PC-3 (cell line): ENCODE measurements at regions not wholly inside any gene's neighbourhood (a gene's known extent, or its start where the extent isn't known, plus 50 kb on each side); places are given as distances from the start of the nearest gene placed in this dataset.
A peak's percentile ranks its signal among the peaks of the same experiment; 100 is the strongest.

Experiments
- ATAC-seq: fragments of 200-7000 bp; cut with Tn5 transposase; 2 replicates; pipeline ENCODE4 v1.9.1; 2020; ENCODE audit warnings: mild to moderate bottlenecking, moderate library complexity
- BruUV-seq: library from RNA; stranded (reverse); fragments of 400-500 nt; replicated peaks from 2 replicates; lab custom pipeline; 2021; lab: Mats Ljungman, UMichigan
- CTCF ChIA-PET: fragments of 300-600 bp; sonication (Branson Sonifier 250); formaldehyde crosslinking; loops from one replicate; lab custom pipeline; 2022; ENCODE audit warnings: antibody characterized with exemption; lab: Charles Lee
- POLR2A ChIA-PET: fragments of 300-600 bp; sonication (Branson Sonifier 250); formaldehyde crosslinking; loops from one replicate; lab custom pipeline; 2022; ENCODE audit warnings: antibody characterized with exemption; ENCODE audit not compliant: unreplicated experiment; lab: Charles Lee
- DNase-seq: peaks from one replicate; pipeline ENCODE4 v3.0.0-alpha.2; 2015
- H2AFZ ChIP-seq: fragments of 300-600 bp; sonication (generic); 2 replicates; pipeline ENCODE4 v1.6.0; 2016; ENCODE audit warnings: antibody characterized with exemption, low read length
- H3F3A ChIP-seq: fragments of 300-600 bp; sonication (generic); one replicate; pipeline ENCODE4 v1.6.0; 2017; ENCODE audit warnings: antibody characterized with exemption, low read length, control low read depth, mild to moderate bottlenecking; ENCODE audit not compliant: unreplicated experiment
- H3K27ac ChIP-seq: fragments of 300-600 bp; sonication (generic); 2 replicates; pipeline ENCODE4 v1.5.1; 2016; ENCODE audit warnings: mild to moderate bottlenecking, low read length
- H3K27me3 ChIP-seq: fragments of 300-600 bp; sonication (generic); 2 replicates; pipeline ENCODE4 v1.6.1; 2016; ENCODE audit warnings: low read length, mixed read lengths
- H3K36me3 ChIP-seq: fragments of 300-600 bp; sonication (generic); 2 replicates; pipeline ENCODE4 v1.6.1; 2016; ENCODE audit warnings: low read depth, mixed run types, low read length, mixed read lengths
- H3K4me1 ChIP-seq: fragments of 300-600 bp; sonication (generic); 2 replicates; pipeline ENCODE4 v1.5.1; 2016; ENCODE audit warnings: low read length; ENCODE audit not compliant: insufficient read depth
- H3K4me2 ChIP-seq: fragments of 300-600 bp; sonication (generic); 2 replicates; pipeline ENCODE4 v1.6.0; 2016; ENCODE audit warnings: low read length
- H3K4me3 ChIP-seq: fragments of 300-600 bp; sonication (generic); 2 replicates; pipeline ENCODE4 v1.5.1; 2016; ENCODE audit warnings: mild to moderate bottlenecking, low read length, mixed read lengths
- H3K79me2 ChIP-seq: fragments of 300-600 bp; sonication (generic); 2 replicates; pipeline ENCODE4 v1.6.1; 2017; ENCODE audit warnings: low read length, mixed read lengths
- H3K9ac ChIP-seq: fragments of 300-600 bp; sonication (generic); 2 replicates; pipeline ENCODE4 v1.6.0; 2016; ENCODE audit warnings: mild to moderate bottlenecking, low read length
- H3K9me2 ChIP-seq: fragments of 300-600 bp; sonication (generic); replicated peaks from 2 replicates; pipeline ENCODE4 v1.6.1; 2016; ENCODE audit warnings: mixed run types, low read length, mixed read lengths
- H3K9me3 ChIP-seq: fragments of 300-600 bp; sonication (generic); 2 replicates; pipeline ENCODE4 v1.6.1; 2016; ENCODE audit warnings: low read length, mixed read lengths
- H4K20me1 ChIP-seq: fragments of 300-600 bp; sonication (generic); 2 replicates; pipeline ENCODE4 v1.6.1; 2016; ENCODE audit warnings: low read length, mixed read lengths
- EZH2 ChIP-seq: fragments of 300-600 bp; sonication (generic); IDR thresholded peaks from one replicate; pipeline ENCODE4 v1.6.1; 2017; ENCODE audit warnings: antibody characterized with exemption, mild to moderate bottlenecking, low read length; ENCODE audit not compliant: unreplicated experiment
- EZH2phosphoT487 ChIP-seq: fragments of 300-600 bp; sonication (generic); IDR thresholded peaks from 2 replicates; pipeline ENCODE4 v1.6.1; 2018; ENCODE audit warnings: mild to moderate bottlenecking, antibody characterized with exemption, low read length, borderline replicate concordance
- intact Hi-C: fragments of 100-400 bp; cut with micrococcal nuclease; formaldehyde crosslinking; loops from 2 replicates; pipeline ENCODE4 v1.9.0; 2023
- TF ChIP-seq, protein P1 (sequence below): fragments of 300-600 bp; sonication (generic); conservative IDR thresholded peaks from 2 replicates; pipeline ENCODE4 v1.5.1; 2017; ENCODE audit warnings: antibody characterized with exemption, low read depth, mild to moderate bottlenecking, low read length

DNA sequence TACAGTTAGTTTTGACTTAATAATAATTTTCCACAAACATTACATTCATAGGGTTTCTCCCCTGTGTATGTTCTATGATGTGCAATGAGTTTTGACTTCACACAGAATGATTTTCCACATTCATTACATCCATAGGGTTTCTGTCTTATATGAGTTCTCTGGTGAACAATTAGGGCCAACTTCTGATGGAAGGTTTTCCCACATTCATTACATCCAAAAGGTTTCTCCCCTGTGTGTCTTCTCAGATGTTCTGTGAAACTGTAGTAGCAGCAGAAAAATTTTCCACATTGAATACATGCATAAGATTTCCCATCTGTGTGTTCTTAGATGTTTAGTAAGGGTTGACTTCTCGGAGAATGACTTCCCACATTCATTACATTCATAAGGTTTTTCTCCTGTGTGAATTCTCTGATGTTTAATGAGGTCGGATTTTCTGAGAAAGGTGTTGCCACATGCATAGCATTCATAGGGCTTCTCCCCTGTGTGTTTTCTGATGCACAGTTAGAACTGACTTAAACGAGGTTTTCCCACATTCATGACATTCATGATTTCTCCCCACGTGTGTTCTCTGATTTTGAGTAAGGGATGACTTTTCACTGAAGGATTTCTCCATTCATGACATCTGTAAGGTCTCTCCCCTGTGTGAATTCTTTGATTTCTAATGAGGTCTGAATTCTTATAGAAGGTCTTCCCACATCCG lies 118.5 kb downstream of the ZNF33B start:
- Histone ChIP-seq H3K4me2 (no peak overlapping the region), H3K27ac (no peak overlapping the region), H2AFZ (no peak overlapping the region), H4K20me1 (no peaks in the 10 kb centered on the region), H3K79me2 (no peaks in the 10 kb centered on the region), H3K9ac (no peak overlapping the region), H3K36me3 (peaks cover 63% of the 10 kb centered on the region), H3F3A (no peaks in the 10 kb centered on the region), H3K4me3 (no peak overlapping the region), H3K9me3 (peaks cover 73% of the 10 kb centered on the region), H3K27me3 (no peaks in the 10 kb centered on the region), H3K4me1 (no peaks in the 10 kb centered on the region), H3K9me2 (no peaks in the 10 kb centered on the region)
- intact Hi-C loops, result no loop called here
- ChIA-PET POLR2A (no interaction called here), CTCF (no interaction called here)
- no TSS peak for BruUV-seq
- no peak for ATAC-seq
- DNase-seq, result no peak
- no peak for TF ChIP-seq EZH2phosphoT487
- TF ChIP-seq, protein P1, sequence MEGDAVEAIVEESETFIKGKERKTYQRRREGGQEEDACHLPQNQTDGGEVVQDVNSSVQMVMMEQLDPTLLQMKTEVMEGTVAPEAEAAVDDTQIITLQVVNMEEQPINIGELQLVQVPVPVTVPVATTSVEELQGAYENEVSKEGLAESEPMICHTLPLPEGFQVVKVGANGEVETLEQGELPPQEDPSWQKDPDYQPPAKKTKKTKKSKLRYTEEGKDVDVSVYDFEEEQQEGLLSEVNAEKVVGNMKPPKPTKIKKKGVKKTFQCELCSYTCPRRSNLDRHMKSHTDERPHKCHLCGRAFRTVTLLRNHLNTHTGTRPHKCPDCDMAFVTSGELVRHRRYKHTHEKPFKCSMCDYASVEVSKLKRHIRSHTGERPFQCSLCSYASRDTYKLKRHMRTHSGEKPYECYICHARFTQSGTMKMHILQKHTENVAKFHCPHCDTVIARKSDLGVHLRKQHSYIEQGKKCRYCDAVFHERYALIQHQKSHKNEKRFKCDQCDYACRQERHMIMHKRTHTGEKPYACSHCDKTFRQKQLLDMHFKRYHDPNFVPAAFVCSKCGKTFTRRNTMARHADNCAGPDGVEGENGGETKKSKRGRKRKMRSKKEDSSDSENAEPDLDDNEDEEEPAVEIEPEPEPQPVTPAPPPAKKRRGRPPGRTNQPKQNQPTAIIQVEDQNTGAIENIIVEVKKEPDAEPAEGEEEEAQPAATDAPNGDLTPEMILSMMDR, result no peak
- TF ChIP-seq EZH2, result no peak

DNA sequence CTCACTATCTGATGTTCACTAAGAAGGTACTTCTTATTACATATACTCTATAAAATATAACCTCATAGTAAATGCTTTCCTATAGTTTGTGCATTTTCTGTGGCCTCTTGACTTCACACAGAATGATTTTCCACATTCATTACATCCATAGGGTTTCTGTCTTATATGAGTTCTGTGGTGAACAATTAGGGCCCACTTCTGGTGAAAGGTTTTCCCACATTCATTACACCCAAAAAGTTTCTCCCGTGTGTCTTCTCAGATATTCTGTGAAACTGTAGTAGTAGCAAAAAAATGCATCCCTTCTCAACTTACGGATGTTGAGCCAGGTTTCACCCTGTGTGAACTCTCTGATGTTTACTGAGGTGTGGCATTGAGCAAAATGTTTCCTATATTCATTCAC lies 119.3 kb downstream of the ZNF33B start:
- peaks cover 56% of the 10 kb centered on the region for H3K36me3 ChIP-seq
- TF ChIP-seq EZH2 (no peak), EZH2phosphoT487 (no peak)
- TF ChIP-seq, protein P1, result no peak
- H3K9ac ChIP-seq, result no peak overlapping the region
- CTCF ChIA-PET, result no interaction called here
- no peak overlapping the region for H3K4me3 ChIP-seq
- H3K4me2 ChIP-seq, result no peak overlapping the region
- H3K27me3 ChIP-seq, result no peaks in the 10 kb centered on the region
- H3F3A ChIP-seq, result no peaks in the 10 kb centered on the region
- POLR2A ChIA-PET, result no interaction called here
- no peaks in the 10 kb centered on the region for H3K79me2 ChIP-seq
- intact Hi-C loops, result no loop called here
- no peak overlapping the region for H2AFZ ChIP-seq
- H3K9me3 ChIP-seq, result peaks cover 73% of the 10 kb centered on the region
- no peaks in the 10 kb centered on the region for H4K20me1 ChIP-seq
- H3K4me1 ChIP-seq, result no peaks in the 10 kb centered on the region
- DNase-seq (no peak), ATAC-seq (no peak)
- H3K9me2 ChIP-seq, result no peaks in the 10 kb centered on the region
- no peak overlapping the region for H3K27ac ChIP-seq
- BruUV-seq, result TSS peak; percentile 3

DNA sequence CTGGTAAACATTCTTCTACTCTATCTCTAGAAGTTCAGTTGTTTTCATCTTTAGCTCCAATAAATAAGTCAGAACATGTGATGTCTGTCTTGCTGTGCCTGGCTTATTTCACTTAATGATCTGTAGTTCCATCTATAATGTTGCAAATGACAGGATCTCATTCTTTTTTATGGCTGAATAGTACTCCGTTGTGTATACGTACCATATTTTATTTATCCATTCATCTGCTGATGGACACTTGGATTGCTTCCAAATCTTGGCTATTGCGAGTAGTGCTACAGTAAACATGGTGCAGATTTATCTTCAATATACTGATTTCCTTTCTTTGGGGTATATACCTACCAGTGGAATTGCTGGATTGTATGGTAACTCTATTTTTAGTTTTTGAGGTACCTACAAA lies 124.4 kb downstream of the ZNF33B start:
- no TSS peak for BruUV-seq
- peaks cover 5% of the 10 kb centered on the region; the same call in 1 of the 2 replicates for H3K36me3 ChIP-seq
- H3K27ac ChIP-seq, result no peak overlapping the region
- no peaks in the 10 kb centered on the region for H3K79me2 ChIP-seq
- no peak overlapping the region for H3K4me2 ChIP-seq
- no peaks in the 10 kb centered on the region for H3F3A ChIP-seq
- H3K27me3 ChIP-seq, result no peaks in the 10 kb centered on the region
- no peak for ATAC-seq
- DNase-seq, result no peak
- H3K4me1 ChIP-seq, result no peaks in the 10 kb centered on the region
- intact Hi-C loops, result no loop called here
- H2AFZ ChIP-seq, result no peak overlapping the region
- no peaks in the 10 kb centered on the region for H3K9me2 ChIP-seq
- no peak overlapping the region for H3K9ac ChIP-seq
- ChIA-PET CTCF (no interaction called here), POLR2A (no interaction called here)
- peaks cover 39% of the 10 kb centered on the region for H3K9me3 ChIP-seq
- H4K20me1 ChIP-seq, result no peaks in the 10 kb centered on the region
- TF ChIP-seq, protein P1, result no peak
- TF ChIP-seq EZH2phosphoT487, result no peak
- no peak for TF ChIP-seq EZH2
- H3K4me3 ChIP-seq, result no peak overlapping the region
